ENCODE measurements at regions not wholly inside any gene's neighbourhood (a gene's known extent, or its start where the extent isn't known, plus 50 kb on each side); places are given as distances from the start of the nearest gene placed in this dataset.

GRCh38 chrX:40908857-40909475 is 173.6 kb upstream of the MED14 start:
- TF ChIP-seq, protein P1, sequence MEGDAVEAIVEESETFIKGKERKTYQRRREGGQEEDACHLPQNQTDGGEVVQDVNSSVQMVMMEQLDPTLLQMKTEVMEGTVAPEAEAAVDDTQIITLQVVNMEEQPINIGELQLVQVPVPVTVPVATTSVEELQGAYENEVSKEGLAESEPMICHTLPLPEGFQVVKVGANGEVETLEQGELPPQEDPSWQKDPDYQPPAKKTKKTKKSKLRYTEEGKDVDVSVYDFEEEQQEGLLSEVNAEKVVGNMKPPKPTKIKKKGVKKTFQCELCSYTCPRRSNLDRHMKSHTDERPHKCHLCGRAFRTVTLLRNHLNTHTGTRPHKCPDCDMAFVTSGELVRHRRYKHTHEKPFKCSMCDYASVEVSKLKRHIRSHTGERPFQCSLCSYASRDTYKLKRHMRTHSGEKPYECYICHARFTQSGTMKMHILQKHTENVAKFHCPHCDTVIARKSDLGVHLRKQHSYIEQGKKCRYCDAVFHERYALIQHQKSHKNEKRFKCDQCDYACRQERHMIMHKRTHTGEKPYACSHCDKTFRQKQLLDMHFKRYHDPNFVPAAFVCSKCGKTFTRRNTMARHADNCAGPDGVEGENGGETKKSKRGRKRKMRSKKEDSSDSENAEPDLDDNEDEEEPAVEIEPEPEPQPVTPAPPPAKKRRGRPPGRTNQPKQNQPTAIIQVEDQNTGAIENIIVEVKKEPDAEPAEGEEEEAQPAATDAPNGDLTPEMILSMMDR (IDR thresholded peaks at IDR 0.05; ENCODE audit: low read depth, low read length), result no peak
- no peak for TF ChIP-seq POLR2A (IDR thresholded peaks at IDR 0.05; ENCODE audit: extremely low read depth, insufficient read length)

All from NB4 (cell line).